NCI-H524 treated with DMSO at 0.1 percent for 48 hours (cell line): ENCODE measurements at regions not wholly inside any gene's neighbourhood (a gene's known extent, or its start where the extent isn't known, plus 50 kb on each side); places are given as distances from the start of the nearest gene placed in this dataset.
"Not testable (repeated sequence)": the region's sequence is repeated elsewhere in the genome, so short reads cannot be mapped to it uniquely, and the experiment has no call there.

ENCODE experiments used
- DNase-seq: peaks from one replicate; lab custom pipeline; 2025; lab: John Stamatoyannopoulos, UW

DNA sequence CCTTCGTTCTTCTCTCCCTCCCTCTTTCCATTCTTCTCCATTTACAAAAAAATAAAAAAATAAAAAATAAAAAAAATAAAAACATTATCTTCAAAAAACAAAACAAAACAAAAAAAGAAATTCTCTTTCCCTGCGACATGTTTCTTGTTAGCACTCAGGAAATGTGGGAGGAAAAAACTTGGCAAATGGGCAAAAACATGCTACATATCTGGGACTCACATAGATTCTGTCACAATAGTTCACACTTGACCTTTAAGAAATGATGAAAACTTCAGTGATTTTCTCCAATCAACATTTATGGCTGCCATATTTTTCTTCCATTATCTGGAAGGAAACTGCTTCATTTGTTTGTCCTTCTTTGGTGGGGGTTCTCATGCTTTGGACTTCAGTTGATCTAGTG is 109.3 kb downstream of the PRKAB2 start:
- DNase-seq = no peak

DNA sequence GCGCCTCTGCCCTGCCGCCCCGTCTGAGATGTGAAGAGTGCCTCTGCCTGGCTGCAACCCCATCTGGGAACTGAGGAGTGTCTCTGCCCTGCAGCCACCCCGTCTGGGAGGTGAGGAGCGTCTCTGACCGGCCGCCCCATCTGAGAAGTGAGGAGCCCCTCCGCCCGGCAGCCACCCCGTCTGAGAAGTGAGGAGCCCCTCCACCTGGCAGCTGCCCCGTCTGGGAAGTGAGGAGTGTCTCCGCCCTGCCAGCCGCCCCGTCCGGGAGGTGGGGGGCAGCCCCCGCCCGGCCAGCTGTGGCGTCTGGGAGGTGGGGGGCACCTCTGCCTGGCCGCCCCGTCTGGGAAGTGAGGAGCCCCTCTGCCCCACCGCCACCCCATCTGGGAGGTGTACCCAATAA is 110.4 kb downstream of the PRKAB2 start:
- DNase-seq = not testable (repeated sequence)

DNA sequence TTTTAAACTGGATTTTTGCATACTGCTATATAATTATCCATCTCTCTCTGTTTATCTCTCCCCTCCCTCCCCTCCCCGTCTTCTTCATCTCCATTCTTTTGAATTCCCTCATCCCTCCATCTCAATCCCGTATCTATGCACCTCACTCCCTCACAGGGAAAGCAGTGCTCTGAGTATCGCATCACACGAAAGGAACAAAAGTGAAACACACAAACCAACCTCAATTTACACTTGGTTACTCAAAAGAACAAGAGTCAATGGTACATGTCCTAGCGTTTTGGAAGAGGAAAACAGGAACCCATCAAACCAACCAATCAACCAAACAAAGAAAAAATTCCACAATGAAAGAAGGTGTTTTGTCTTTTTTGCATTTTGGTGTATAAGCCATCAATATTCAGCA is 115.1 kb downstream of the NBPF12 start:
- DNase-seq = no peak

DNA sequence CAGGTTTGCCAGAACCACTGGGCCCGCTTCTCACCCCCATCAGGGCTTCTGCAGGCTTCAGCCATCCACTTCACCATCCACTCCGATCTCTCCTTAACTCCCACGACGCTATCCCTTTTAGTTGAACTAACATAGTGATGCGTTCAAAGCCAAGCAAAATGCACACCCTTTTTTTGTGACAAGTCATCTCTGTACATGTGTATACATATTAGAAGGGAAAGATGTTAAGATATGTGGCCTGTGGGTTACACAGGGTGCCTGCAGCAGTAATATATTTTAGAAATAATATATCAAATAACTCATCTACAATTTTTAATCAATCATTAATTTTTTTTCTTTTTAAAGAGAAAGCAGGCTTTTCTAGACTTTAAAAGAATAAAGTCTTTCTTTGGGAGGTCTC is 114.6 kb downstream of the NBPF12 start:
- DNase-seq = no peak

DNA sequence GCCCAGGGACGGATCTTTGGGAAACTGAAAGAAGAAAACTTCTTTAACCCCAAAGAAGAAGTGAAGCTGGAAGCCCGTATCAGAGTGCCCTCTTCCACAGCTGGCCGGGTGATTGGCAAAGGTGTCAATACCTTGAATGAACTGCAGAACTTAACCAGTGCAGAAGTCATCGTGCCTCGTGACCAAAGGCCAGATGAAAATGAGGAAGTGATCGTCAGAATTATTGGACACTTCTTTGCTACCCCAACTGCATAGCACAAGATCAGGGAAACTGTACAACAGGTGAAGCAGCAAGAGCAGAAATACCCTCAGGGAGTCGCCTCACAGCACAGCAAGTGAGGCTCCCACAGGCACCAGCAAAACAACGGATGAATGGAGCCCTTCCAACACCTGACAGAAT is 114.0 kb downstream of the NBPF12 start:
- DNase-seq = no peak

DNA sequence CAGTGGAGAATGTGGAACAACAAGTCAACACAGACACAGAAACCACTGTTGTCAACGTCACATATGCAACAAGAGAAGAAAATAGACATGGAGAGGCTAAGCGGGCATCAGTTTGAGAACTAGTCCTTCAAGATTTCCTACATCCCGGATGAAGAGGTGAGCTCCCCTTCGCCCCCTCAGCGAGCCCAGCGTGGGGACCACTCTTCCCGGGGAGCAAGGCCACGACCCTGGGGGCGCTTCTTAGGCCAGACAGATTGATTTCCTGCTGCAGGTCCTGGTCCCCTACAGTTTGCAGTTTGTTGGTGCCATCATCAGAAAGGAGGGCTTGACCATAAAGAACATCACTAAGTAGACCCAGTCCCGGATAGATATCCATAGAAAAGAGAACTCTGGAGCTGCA is 113.0 kb downstream of the NBPF12 start:
- no peak for DNase-seq

DNA sequence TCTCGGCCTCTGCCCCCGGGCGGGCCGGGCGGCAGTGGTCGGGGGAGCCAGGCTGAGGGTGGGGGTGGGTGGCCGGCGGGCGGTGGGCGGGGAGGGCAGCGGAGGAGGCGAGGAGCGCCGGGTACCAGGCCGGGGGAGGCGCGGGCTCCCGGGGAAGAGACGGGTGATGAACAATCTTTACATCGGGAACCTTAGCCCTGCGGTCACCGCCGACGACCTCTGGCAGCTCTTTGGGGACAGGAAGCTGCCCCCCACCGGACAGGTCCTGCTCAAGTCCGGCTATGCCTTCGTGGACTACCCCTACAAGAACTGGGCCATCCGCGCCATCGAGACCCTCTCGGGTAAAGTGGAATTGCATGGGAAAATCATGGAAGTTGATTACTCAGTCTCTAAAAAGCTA is 112.5 kb downstream of the NBPF12 start:
- no peak for DNase-seq

DNA sequence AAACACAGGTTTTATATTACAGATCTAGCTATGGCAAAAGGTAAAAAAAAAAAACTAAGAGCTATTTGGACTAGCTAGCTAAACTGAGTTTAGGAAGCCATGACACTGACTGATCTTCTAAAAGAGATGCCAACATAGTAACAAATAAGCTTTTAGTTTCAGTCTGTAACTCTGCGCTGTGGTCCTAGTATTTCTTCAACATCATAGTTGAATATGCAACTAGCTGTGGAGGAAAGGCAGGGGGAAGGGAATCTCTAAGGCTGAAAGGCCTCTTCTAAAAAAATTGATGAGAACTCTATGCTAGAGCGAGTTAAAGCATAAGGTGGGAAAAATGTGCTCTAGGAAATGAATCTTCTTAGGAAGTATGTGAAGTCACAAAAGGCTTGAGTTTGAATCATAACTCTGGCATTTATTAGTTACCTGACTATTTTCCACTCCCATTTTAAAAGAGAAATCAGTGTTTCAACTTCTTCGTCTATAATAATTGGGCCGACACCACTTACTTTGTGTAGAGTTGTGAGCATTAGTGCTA is 108.8 kb downstream of the NBPF12 start:
- DNase-seq = not testable (repeated sequence)

DNA sequence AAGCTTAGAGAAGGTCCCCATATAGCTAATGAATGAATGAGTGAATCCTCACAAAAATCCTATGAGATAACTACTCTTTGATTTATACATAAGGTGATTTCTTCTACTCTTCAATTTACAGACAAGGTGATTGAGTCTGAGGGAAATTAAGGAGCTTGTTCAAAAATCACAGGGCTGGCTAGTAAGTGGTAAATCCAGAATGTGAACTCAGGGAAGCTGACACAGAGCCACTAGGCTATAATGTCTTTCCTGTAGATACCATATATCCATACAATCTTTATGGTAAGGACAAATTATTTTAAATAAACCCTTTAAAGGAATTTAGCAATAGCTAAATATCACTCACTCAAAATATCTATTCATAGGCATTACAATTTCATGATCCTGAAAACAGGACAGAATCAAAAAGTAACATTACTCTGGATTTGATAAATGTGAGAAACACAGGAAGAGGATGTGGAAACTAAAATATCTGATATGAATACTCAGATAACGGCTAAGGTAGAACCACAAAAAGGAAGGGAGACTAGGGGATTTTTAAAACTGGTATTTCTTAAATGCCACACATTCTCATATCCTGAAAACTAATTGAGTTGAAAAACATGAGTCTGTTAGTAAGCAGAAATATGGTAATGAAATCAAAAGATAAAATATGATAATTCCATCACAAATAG is 108.2 kb downstream of the NBPF12 start:
- DNase-seq = no peak
